ENCODE measurements at regions not wholly inside any gene's neighbourhood (a gene's known extent, or its start where the extent isn't known, plus 50 kb on each side); places are given as distances from the start of the nearest gene placed in this dataset.

DNA sequence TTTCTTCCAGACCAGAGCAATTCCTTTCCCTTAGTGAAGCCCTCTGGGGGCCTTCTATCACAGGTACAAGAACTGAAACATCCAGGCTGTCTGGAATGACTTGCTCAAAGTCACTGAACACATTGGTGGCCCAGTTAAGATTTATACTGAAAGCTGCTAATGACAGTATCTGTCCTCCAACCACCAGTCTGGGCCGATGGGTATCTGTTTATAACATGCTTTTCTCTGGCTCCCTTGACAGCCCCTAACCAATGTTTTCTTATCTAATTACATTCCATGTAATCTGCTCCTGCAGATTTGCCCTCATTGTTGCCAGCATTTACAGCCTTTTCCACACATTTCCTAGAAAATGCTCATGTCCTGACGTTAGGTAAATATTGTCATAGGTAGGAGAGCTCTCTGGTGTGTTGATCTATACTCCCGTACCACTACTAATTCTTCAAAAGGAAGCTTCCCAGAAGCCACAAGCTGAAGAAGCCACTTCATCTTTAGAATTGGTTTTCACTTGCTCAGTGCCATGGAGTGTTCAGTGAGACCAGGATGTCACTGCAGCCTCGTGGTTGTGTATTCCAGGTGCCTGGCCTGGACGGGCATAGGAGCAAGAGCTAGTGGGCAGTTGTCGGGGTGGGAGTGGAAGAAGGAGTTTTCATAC, 163.9 kb downstream of the TSEN15 start:
- DNase-seq (ENCODE audit: extremely low read depth in 1 of 2, low read depth in 1 of 2): no peak

DNA sequence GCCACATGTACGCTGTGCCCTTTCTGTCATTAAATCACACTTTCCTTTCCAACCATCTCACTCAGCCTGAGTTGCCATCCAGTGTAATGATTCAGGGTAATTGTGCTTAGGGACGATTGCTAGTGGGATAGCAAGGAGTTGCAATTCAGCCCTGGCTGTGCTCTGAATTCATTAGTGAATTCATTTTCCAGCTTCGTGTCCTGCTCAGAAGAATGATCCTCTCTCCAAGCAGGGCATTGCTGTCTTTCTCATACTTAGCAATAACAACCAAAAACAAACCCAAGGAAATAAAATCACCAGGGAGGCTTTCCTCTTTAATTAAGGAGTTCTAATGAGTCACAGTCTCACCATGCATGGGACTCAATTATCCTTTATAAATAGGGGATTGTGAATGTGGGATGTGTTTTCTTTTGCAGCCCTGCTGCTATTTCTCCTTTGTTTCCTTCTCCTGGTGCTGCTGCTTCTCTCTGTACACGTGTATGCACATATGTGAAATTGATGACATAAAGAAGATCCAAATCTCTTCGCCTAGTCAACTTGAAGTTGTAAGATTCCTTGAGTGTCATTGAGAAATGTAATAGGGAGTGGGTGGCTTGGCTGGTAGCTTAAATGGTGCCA, 167.0 kb downstream of the TSEN15 start:
- no peak for DNase-seq (ENCODE audit: extremely low read depth in 1 of 2, low read depth in 1 of 2)

DNA sequence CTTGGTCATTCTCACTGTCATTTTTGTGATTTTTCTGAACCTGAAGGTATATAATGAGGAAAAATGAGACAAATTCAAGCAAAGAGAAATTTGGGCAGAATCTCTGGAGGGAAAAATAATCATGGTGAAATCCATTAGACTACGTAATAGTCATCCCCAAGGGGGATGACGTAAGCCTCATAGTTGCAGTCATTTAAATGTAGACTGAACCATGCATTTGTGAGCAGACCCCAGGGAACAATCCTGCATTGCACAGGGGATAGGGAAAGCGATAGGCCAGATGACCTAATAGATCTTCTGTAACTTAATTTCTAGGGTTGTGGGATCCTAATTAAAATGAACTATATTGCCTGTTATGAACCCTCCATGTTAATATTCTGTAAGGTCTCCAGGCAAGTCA, 167.4 kb upstream of the C1orf21 start:
- DNase-seq (ENCODE audit: extremely low read depth in 1 of 2, low read depth in 1 of 2): no peak

DNA sequence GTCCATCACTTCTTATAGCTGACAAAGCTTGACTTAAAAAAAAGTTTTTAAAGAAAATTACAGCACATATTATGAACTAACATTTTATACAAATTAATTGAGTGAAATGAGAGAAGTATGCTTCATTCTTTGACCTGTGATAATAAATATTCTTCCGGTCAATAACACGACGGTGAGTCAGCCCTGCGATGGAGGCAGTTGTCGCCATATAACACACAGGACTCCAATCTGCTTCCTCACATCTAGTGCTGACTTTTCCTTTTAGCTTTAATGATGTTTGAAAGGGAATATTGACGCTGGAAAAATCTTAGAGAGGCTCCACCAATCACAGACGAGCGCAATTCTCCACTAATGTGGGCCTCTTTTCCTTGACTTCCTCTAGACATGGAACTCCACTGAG, 166.9 kb upstream of the C1orf21 start:
- DNase-seq (ENCODE audit: extremely low read depth in 1 of 2, low read depth in 1 of 2): no peak

DNA sequence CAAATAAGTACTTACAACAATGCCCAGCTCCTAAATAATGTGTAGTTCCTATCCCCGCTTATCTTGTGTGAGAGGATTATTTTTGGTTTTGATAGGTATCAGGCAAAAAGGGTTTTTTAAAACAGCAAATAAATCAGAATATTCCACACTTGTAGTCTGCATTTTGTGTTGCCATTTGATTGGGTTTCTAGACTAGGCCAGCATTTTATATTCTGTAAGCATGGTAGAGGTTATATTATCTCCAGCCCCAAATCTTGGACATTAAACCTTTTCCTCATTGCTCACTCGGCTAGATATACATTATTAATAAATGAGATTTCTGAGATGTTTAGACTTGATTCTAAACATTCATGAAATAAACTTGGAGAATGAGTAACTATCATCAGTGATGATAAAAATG, 165.7 kb upstream of the C1orf21 start:
- no peak for DNase-seq (ENCODE audit: extremely low read depth in 1 of 2, low read depth in 1 of 2)

DNA sequence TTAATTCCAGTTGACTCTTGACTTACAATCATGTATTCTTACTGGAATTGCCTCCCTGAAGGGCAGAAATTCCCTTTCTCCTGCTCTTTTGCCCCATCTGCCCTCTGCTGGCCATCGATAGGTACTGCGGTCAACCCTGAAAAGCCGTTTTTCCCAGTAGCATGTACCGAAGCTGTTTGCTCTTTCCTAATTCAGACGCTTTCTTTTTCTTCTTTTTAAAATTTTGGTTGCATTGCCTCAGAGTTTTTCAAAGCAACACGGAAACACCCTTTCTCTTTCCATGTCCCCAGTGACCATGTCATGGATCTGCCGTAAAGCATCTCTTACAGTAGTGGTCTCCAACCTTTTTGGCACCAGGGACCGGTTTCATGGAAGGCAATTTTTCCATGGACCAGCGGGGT, 164.2 kb upstream of the C1orf21 start:
- DNase-seq (ENCODE audit: extremely low read depth in 1 of 2, low read depth in 1 of 2): no peak

DNA sequence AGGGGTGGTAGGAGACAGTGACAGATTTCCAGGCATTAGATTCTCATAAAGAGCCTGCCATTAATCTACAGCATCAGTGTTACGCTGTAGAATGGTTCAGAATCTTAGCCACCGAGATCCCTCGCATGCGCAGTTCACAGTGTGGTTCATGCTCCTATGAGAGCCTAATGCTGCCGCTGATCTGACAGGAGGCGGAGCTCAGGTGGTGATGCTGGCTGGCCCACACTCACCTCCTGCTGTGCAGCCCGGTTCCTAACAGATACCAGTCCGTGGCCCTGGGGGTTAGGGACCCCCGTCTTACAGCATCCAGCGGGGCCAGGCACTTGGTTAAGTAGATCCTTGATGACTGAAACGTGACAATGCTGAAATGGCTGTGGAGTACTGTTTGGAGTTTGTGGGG, 163.6 kb upstream of the C1orf21 start:
- DNase-seq (ENCODE audit: extremely low read depth in 1 of 2, low read depth in 1 of 2): no peak

DNA sequence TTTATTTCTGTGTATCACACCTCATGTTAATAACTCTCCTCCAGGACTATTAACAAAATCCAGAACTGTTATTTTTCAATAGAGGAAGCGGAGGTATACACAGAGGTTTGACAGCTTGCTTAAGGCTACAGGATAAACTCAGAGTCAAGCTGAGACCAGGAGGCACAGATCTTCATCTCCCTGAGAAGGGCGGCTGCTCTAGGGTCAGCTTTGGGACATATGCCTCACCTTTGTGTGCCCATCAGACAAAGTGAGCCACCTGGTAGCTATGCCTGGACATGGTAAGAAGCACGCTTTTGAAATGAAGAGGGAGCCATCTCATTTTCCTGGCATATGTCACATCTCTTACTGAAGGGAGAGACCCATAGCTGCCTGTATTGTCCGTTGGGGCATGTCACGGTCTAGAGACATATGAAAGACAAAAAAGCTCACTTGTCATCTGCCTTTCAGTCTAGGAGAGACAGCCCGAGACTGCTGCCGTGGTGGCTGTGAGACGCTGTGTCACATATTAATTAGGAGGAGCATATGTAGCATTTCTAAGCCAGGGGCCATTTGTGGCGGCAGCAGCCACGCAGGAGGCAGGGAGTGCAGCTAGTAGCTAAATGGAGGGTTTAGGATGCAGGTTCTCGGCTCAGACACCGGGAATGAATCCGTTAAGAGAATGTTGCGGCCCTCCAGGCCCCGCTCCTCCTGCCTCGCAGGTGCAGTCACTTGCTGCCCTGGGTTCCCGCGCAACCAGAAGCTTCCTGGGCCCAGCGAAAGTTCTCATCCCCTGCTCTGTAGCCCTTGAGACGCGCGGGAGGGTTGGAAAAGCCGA, 161.3 kb upstream of the C1orf21 start:
- DNase-seq (ENCODE audit: extremely low read depth in 1 of 2, low read depth in 1 of 2): no peak

DNA sequence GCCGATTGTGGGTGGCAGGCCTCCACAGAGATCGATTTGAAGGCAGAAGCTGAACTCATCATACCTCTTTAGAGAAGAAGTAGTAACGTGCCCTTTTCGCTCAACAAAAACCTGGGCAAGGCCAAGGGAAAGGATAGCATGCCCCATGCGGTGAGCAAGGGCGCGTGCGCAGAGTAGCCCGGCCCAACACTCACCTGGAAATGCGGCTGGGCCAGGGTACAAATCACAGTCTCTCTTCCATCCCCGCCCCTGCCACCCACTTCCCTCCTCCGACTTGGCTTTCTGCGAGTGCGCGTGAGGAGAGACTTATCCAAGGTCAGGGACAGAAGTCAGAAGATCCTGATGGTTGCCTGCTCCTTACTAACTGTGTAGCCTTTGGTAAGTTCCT, 160.7 kb upstream of the C1orf21 start:
- no peak for DNase-seq (ENCODE audit: extremely low read depth in 1 of 2, low read depth in 1 of 2)

DNA sequence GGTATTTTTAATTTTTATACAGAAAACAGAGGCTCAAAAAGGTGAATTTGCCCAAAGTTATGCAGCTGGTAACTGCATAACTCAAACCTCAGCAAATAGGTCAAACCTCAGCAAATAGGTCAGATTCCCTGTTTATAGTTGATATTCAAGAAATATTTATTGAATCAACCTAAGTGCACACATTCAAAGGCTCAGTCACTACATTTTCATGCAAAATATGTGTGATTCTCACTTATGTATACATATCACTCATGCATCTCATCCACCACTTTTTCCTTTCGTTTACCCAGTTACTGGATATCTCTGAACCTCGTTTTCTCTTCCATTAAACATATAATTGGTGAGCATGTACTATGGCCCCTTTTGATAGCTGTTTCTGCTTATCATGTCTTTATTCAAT, 158.3 kb upstream of the C1orf21 start:
- DNase-seq (ENCODE audit: extremely low read depth in 1 of 2, low read depth in 1 of 2): no peak

DNA sequence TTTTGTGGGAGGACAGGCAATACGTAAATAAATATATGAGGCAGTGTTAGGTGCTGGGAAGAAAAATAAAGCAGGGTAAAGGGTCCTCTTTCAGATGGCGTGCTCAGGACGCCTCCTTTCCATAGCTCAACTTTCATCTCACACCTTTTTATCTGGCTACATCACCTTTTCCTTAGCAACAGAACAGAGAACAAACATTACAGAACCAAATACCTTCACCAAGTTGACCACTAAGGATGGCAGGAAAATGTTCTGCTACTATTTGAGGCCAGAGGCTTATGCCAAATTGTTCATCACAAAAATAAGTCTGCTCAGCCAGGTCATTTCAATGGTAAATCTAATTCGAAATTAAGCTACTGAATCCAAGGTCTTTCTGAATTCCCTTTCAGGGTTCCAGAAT, 149.2 kb upstream of the C1orf21 start:
- no peak for DNase-seq (ENCODE audit: extremely low read depth in 1 of 2, low read depth in 1 of 2)

DNA sequence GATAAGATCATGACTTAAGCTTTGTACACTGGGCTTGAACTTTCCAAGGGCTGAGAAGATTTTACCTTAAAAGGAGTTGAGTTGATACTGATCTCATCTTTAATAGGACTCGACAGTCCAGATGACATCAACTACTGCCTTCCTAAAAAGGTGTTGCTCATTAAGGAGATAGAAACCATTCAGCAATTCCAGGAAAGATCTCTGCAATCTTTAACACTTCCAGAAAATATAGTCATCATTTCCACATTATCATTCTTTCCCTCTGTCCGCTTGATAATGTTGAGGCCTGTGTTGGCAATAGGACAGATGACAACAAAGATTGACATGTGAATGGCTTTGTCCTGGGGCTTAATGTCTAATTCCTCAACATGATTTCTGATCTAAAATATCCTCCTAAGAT, 145.4 kb upstream of the C1orf21 start:
- no peak for DNase-seq (ENCODE audit: extremely low read depth in 1 of 2, low read depth in 1 of 2)

DNA sequence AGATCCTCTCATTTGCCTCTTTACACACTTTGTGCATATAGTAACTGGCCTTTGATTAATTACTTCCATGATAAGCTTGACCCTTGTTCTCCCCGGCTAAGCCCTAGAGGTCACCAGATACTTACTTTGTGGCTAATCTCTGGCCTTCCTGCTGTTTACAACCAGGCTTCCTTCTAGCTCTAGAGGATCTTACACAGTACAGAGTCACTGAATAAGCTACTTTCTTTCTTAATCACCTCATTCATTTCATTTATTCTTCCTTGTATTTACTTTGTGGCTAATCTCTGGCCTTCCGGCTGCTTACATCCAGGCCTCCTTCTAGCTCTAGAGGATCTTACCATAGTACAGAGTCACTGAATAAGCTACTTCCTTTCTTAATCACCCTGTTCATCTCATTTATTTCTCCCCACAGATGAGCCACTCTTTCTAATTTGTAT, 144.3 kb upstream of the C1orf21 start:
- no peak for DNase-seq (ENCODE audit: extremely low read depth in 1 of 2, low read depth in 1 of 2)

DNA sequence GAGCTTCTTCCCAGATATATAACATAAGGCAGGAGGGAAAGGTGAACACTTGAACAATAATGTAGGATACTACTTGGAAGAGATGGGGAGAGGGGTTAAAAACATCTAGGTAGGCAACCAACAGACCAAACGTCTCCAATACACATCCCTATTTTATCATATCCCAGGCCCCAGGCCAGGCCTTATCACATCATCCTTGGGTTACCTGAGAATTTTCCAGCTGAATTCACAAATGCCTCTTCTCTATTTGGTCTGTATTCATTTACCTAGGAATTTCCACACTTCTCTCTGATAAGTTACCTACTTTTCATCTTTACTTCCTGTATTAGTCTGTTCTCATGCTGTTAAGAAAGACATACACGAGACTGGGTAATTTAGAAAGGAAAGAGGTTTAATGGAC, 141.9 kb upstream of the C1orf21 start:
- no peak for DNase-seq (ENCODE audit: extremely low read depth in 1 of 2, low read depth in 1 of 2)

DNA sequence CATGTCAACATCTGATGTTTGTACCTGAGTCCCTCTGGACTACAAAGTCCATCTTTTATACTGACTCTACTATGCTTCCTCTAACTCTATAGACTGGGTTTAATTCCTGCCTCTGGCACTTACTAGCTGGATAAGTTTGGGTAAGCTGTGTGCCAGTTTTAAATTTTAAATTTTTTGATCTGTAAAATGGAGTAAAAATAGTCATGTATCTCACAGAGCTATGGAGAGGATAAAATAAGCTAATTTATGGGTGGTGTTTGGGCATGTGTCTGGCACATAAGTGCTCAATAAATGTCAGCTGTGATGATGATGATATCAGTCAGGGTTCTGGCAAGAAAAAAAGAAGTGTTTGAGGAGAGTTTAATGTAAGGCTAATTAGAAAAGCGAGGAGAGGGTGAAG, 139.2 kb upstream of the C1orf21 start:
- no peak for DNase-seq (ENCODE audit: extremely low read depth in 1 of 2, low read depth in 1 of 2)

DNA sequence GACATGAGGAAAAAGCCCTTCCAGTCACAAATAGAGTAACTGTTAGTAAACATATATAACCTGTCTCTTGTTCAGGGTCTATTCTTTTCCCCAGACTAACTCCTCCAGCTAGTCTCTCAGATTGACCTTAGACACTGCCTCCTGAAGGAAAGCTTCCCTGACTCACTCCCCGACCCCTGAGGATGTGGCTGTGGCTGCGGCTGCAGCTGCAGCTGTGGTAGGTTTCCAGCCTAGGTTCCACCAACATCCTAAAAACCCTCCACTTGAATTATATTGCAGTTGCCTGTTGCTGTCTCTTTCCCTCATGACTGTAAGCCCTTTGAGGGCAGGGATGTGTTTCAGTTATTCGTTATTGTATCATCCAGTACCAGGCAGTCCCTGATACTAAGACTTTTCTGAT, 132.9 kb upstream of the C1orf21 start:
- no peak for DNase-seq (ENCODE audit: extremely low read depth in 1 of 2, low read depth in 1 of 2)

DNA sequence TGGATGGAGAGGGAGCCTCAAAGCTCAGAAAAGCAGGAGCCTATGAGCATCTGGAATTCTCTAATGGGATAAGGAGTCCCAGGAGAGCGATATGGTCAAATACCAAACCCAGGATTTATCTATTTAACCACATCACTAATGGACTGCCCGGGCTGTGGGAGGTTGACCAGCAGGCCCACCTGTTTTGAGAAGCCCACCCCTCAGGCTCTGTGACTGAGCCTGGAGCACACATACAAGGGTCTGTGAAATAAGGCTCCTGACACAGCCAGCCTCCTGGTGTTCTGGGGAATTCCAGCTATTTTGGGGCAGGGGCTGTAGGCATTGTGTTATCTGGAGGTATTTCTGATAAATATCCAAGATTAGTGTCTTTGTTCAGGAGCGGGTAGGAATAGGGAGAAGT, 132.0 kb upstream of the C1orf21 start:
- DNase-seq (ENCODE audit: extremely low read depth in 1 of 2, low read depth in 1 of 2): no peak

DNA sequence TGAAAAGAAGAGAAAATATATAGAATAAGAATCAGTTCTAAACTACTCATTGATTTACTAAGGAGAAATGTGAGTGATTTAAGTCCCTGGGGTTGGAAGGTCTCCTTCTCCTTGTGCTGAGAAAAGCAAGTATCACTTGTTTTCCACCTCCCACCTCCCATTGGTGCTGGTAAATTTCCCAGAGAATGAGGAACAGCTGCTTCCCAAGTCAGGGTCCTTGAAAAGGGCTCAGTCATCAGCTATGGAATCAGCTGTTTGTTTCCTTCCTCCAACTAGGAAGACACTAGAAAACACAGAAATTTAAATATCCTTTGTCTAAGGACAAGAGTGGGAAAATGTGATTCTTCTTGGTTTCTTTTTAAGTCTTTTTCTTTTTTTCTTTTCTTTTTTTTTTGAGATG, 131.3 kb upstream of the C1orf21 start:
- no peak for DNase-seq (ENCODE audit: extremely low read depth in 1 of 2, low read depth in 1 of 2)

DNA sequence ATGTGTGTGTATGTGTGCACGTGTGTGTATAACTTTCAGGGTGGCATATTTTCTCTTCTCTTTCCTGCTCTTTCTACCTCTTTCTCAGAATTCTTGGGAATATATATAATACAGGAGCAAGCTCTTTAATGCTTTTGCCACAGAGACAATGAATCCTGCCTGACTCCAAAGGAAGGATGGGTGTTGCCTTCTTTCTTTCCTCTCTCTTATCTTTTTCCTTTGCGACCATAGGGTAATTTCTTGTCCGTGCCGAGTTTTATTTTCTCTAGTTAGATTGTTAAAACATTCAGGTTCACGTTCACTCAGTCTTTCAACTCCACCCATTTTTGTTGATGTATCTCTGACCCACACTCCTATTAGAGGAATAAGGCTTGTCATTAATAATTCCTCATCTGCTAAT, 129.0 kb upstream of the C1orf21 start:
- no peak for DNase-seq (ENCODE audit: extremely low read depth in 1 of 2, low read depth in 1 of 2)

DNA sequence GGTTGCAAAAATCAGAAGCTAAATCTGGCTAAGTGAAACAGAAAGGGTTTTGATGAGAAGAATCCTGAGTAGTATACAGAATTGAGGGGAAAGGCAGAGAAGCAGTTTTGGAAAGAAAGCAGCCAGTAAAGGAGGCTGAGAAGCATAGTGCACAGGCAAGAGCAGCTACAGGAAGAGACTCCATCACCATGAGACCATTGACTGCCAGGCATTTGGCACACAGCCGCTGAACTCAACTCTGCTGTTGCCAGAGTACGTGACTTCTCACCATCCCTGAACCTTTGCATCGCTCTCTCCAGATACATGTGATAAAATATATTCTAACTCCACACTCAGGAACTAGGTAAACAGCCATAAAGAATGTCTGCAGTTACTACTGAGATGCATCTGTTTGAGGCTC, 128.3 kb upstream of the C1orf21 start:
- no peak for DNase-seq (ENCODE audit: extremely low read depth in 1 of 2, low read depth in 1 of 2)

DNA sequence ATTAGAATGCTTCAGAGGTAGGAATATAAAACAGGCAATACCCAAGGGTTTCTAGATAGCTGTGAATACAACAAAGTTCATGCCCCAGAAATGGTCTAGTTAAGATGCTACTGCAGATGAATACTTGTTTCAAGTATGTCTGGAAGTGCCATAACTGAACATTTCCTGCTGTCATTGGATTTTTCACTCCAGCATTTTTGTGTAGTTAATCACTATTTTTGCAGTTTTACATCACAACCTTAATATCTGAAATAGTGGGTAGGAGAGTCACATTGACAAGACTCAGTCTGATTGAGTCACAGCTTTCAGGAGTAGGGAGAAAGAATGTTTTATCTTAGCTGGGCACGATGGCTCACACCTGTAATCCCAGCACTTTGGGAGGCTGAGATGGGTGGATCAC, 126.4 kb upstream of the C1orf21 start:
- no peak for DNase-seq (ENCODE audit: extremely low read depth in 1 of 2, low read depth in 1 of 2)

DNA sequence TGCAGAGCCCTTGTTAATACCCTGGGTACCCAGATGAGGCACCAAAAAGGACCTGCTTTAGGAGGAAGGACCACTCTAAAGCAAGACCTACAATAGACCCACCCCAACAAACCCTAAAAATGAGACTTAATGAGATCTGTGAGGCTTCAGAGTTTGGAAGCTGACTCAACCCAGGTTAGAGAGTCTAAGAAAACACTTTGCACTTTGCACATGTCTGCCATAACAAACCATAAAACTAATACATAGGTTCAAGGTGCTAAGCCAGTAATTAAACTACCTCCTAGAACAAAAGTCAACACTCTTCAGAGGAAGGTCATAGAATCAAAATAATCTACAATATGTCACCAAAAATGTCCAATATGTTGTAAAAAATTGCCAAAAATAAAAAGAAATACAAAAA, 124.7 kb upstream of the C1orf21 start:
- no peak for DNase-seq (ENCODE audit: extremely low read depth in 1 of 2, low read depth in 1 of 2)

Data from stimulated activated CD8-positive, alpha-beta memory T cell treated with anti-CD3 and anti-CD28 coated beads, Interleukin-7, amount 100 ng/mL, for 48 hours (primary cell).